ENCODE measurements at regions not wholly inside any gene's neighbourhood (a gene's known extent, or its start where the extent isn't known, plus 50 kb on each side); places are given as distances from the start of the nearest gene placed in this dataset.

- Histone ChIP-seq H3K27ac (no peak overlapping the region), H3K9ac (ENCODE audit: low read depth in 2 of 2, low read length in 2 of 2) (no peak overlapping the region), H3K9me3 (no peaks in the 10 kb centered on the region), H3K4me1 (no peaks in the 10 kb centered on the region), H3K4me3 (no peak overlapping the region), H3K36me3 (no peaks in the 10 kb centered on the region), H3K27me3 (no peaks in the 10 kb centered on the region)
- intact Hi-C loops (cut with DNase I): loop anchor here (5.0 kb wide), 1 partner anchor 555 kb away; no protein-coding TSS in a partner anchor
- TF ChIP-seq CTCF (IDR thresholded peaks at IDR 0.05): no peak
- no peak for DNase-seq
Observed at GRCh38 chr6:71531841-71532240, 243.2 kb downstream of the OGFRL1 start.

GRCh38 chr6:71533939-71534379 lies 245.3 kb downstream of the OGFRL1 start:
- Histone ChIP-seq H3K27ac (no peak overlapping the region), H3K4me3 (no peak overlapping the region), H3K4me1 (no peaks in the 10 kb centered on the region), H3K9ac (ENCODE audit: low read depth in 2 of 2, low read length in 2 of 2) (no peak overlapping the region), H3K36me3 (no peaks in the 10 kb centered on the region), H3K27me3 (no peaks in the 10 kb centered on the region), H3K9me3 (no peaks in the 10 kb centered on the region)
- DNase-seq: no peak
- intact Hi-C loops (cut with DNase I): loop anchor here (5.0 kb wide), 1 partner anchor 553 kb away; no protein-coding TSS in a partner anchor
- peak; percentile 50 for TF ChIP-seq CTCF (IDR thresholded peaks at IDR 0.05)

- no peak for DNase-seq
- no peaks in the 10 kb centered on the region for H3K36me3 ChIP-seq
- intact Hi-C loops (cut with DNase I): loop anchor here (5.0 kb wide), 1 partner anchor 552 kb away; no protein-coding TSS in a partner anchor
- H3K4me1 ChIP-seq: no peaks in the 10 kb centered on the region
- no peak for TF ChIP-seq CTCF (IDR thresholded peaks at IDR 0.05)
- H3K4me3 ChIP-seq: no peak overlapping the region
- no peaks in the 10 kb centered on the region for H3K27me3 ChIP-seq
- H3K27ac ChIP-seq: no peak overlapping the region
- H3K9ac ChIP-seq (ENCODE audit: low read depth in 2 of 2, low read length in 2 of 2): no peak overlapping the region
- H3K9me3 ChIP-seq: no peaks in the 10 kb centered on the region
Observed at GRCh38 chr6:71534921-71535320, 246.3 kb downstream of the OGFRL1 start.

- H3K4me3 ChIP-seq: no peak overlapping the region
- no peak for DNase-seq
- no peak overlapping the region for H3K27ac ChIP-seq
- no peaks in the 10 kb centered on the region for H3K4me1 ChIP-seq
- H3K36me3 ChIP-seq: no peaks in the 10 kb centered on the region
- no peaks in the 10 kb centered on the region for H3K9me3 ChIP-seq
- H3K27me3 ChIP-seq: no peaks in the 10 kb centered on the region
- intact Hi-C loops (cut with DNase I): no loop called here
- no peak overlapping the region for H3K9ac ChIP-seq (ENCODE audit: low read depth in 2 of 2, low read length in 2 of 2)
- TF ChIP-seq CTCF (IDR thresholded peaks at IDR 0.05): no peak
Observed at GRCh38 chr6:71537717-71538116, 249.1 kb downstream of the OGFRL1 start.

- no peak for DNase-seq
- H3K36me3 ChIP-seq: no peaks in the 10 kb centered on the region
- intact Hi-C loops (cut with DNase I): no loop called here
Observed at GRCh38 chr6:71544028-71544427, 255.4 kb downstream of the OGFRL1 start.

More at GRCh38 chr6:71544028-71544427, 255.4 kb downstream of the OGFRL1 start:
- Histone ChIP-seq H3K4me1 (no peaks in the 10 kb centered on the region), H3K27ac (no peak overlapping the region), H3K27me3 (no peaks in the 10 kb centered on the region), H3K9me3 (no peaks in the 10 kb centered on the region), H3K4me3 (no peak overlapping the region), H3K9ac (ENCODE audit: low read depth in 2 of 2, low read length in 2 of 2) (no peak overlapping the region)
- no peak for TF ChIP-seq CTCF (IDR thresholded peaks at IDR 0.05)
